Mesothelial cell of epicardium (in vitro differentiated cells): ENCODE measurements at regions not wholly inside any gene's neighbourhood (a gene's known extent, or its start where the extent isn't known, plus 50 kb on each side); places are given as distances from the start of the nearest gene placed in this dataset.

ENCODE experiments used
- DNase-seq, 2 experiments: peaks; one replicate each; pipeline ENCODE4 v3.0.0; 2021; ENCODE audit warnings: low spot score in 2 of 2; ENCODE audit not compliant: unreplicated experiment in 2 of 2
- H3K27ac Mint-ChIP-seq: 2 replicates; pipeline ENCODE4 v1.8.0; 2021; ENCODE audit warnings: mixed read lengths
- H3K27me3 Mint-ChIP-seq: 2 replicates; pipeline ENCODE4 v1.8.0; 2021; ENCODE audit warnings: low read depth, mixed read lengths
- H3K36me3 Mint-ChIP-seq: 2 replicates; pipeline ENCODE4 v1.8.0; 2021; ENCODE audit warnings: mixed read lengths
- H3K4me1 Mint-ChIP-seq: 2 replicates; pipeline ENCODE4 v1.8.0; 2021; ENCODE audit warnings: mixed read lengths
- H3K4me3 Mint-ChIP-seq: 2 replicates; pipeline ENCODE4 v1.8.0; 2021; ENCODE audit warnings: mild to moderate bottlenecking, moderate library complexity, mixed read lengths
- H3K9me3 Mint-ChIP-seq: 2 replicates; pipeline ENCODE4 v1.8.0; 2021; ENCODE audit warnings: mixed read lengths
- CTCF ChIP-seq: fragments of 200-600 bp; sonication (generic); IDR thresholded peaks from one replicate; pipeline ENCODE4 v1.5.0; 2021; ENCODE audit warnings: antibody characterized with exemption; ENCODE audit not compliant: unreplicated experiment

DNA sequence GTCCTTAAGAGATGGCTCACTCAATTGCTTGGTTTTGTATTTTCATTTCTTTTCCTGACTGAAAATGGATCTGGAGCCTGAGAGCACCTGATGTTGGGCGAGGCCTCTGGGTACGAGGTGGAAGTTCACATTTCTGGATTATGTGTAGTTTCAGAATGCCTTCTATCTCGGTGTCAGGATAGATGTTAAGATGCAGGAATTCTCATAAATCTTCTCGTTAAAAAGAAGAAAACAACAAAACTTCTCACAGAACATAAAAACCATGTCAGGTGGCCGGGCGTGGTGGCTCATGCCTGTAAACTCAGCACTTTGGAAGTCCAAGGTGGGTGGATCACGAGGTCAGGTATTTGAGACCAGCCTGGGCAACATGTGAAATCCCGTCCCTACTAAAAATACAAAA is 101.8 kb downstream of the RHOU start:
- TF ChIP-seq CTCF, result no peak
- Mint-ChIP-seq H3K27ac (no peak overlapping the region), H3K27me3 (no peaks in the 10 kb centered on the region), H3K36me3 (no peaks in the 10 kb centered on the region), H3K4me1 (peaks cover 8% of the 10 kb centered on the region), H3K4me3 (no peak overlapping the region), H3K9me3 (no peaks in the 10 kb centered on the region)
- DNase-seq, result no peak

GRCh38 chr1:228837817-228838716 is 102.8 kb downstream of the RHOU start:
- Mint-ChIP-seq H3K27me3 (no peaks in the 10 kb centered on the region), H3K27ac (no peak overlapping the region), H3K4me1 (peaks cover 8% of the 10 kb centered on the region), H3K4me3 (no peak overlapping the region), H3K36me3 (no peaks in the 10 kb centered on the region), H3K9me3 (no peaks in the 10 kb centered on the region)
- no peak for DNase-seq
- TF ChIP-seq CTCF, result no peak

DNA sequence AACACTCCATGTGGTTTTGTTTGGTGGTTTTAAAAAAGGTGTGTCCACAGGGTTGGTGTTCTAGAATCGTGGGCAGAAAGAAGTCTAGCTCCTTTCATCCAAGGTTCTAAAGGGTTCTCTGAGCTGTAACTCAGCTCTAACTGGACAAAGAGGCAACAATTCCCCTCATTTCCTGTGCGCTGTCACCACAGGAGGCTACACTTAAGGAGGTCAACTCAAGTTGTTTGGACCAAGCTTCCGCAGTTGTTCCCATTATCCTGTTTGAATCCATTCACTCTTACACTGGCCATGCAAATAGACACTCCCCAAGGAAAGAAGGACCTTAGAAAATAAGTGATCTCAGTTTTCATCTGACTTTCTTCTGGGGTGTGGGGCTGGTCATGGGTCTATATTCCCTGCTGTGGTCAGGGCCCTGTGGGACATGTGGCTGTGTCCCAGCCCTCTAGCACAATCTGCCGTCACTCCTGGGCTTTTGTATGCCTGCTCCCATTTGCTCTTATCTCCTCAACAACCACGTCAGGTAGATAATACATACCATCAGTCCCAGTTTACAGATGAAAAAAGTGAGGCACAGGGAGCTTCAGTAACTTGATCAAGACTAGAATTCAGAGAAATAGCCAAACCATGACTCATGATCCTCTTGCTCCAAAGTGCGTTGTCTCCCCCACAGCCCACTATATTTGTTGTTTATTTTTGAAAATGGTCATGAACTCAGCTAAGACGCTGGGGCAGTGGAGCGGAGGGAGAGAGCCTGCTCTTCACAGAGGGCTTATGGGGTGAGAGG is 103.6 kb downstream of the RHOU start:
- DNase-seq, result no peak
- H3K4me1 Mint-ChIP-seq, result peaks cover 8% of the 10 kb centered on the region
- peaks cover 2% of the 10 kb centered on the region for H3K36me3 Mint-ChIP-seq
- no peak overlapping the region for H3K27ac Mint-ChIP-seq
- H3K9me3 Mint-ChIP-seq, result peaks cover 3% of the 10 kb centered on the region
- no peak for TF ChIP-seq CTCF
- no peaks in the 10 kb centered on the region for H3K27me3 Mint-ChIP-seq
- H3K4me3 Mint-ChIP-seq, result no peak overlapping the region

GRCh38 chr1:228839656-228840055 is 104.4 kb downstream of the RHOU start:
- Mint-ChIP-seq H3K27ac (no peak overlapping the region), H3K36me3 (peaks cover 2% of the 10 kb centered on the region), H3K4me3 (no peak overlapping the region), H3K9me3 (peaks cover 6% of the 10 kb centered on the region), H3K4me1 (peaks cover 8% of the 10 kb centered on the region), H3K27me3 (no peaks in the 10 kb centered on the region)
- DNase-seq, result no peak
- TF ChIP-seq CTCF, result no peak

DNA sequence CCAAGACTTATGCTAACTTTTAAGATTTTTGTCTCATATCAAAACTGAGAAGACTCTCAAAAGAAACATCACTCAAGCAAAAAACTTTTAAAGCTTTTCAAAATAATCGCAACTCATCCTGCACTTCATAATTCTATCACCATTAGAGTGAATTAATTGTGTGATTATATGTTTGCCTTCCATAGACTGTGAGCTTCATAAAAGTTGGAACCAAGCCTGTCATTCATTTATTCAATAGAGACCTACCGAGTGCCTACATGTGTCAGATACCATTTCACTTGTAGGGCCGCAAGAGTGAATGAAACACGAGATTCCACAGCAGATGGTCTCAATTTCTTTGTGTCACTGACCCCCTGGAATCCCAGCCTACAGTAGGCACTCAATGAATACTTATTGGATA is 106.4 kb downstream of the RHOU start:
- TF ChIP-seq CTCF, result no peak
- Mint-ChIP-seq H3K27ac (no peak overlapping the region), H3K4me1 (peaks cover 4% of the 10 kb centered on the region)

More for the DNA sequence above, 106.4 kb downstream of the RHOU start:
- Mint-ChIP-seq H3K9me3 (peaks cover 8% of the 10 kb centered on the region), H3K4me3 (no peak overlapping the region), H3K36me3 (peaks cover 2% of the 10 kb centered on the region), H3K27me3 (no peaks in the 10 kb centered on the region)
- no peak for DNase-seq
